H1 (cell line): ENCODE measurements at regions not wholly inside any gene's neighbourhood (a gene's known extent, or its start where the extent isn't known, plus 50 kb on each side); places are given as distances from the start of the nearest gene placed in this dataset.
A peak's percentile ranks its signal among the peaks of the same experiment; 100 is the strongest.

Experiments
- CTCF ChIA-PET: fragments of 300-600 bp; sonication (Branson Sonifier 250); formaldehyde crosslinking; loops from one replicate; lab custom pipeline; 2021; ENCODE audit not compliant: partially characterized antibody; lab: Charles Lee
- POLR2A ChIA-PET: fragments of 300-600 bp; sonication (Branson Sonifier 250); formaldehyde crosslinking; loops from one replicate; lab custom pipeline; 2021; ENCODE audit warnings: inconsistent platforms; ENCODE audit not compliant: partially characterized antibody; lab: Charles Lee
- DNase-seq, 2 experiments: peaks; one replicate each; pipeline versions ENCODE4 v3.0.0 to v3.0.0-alpha.2; 2010 to 2022; ENCODE audit warnings: low spot score in 2 of 2, low read depth in 1 of 2, mixed read lengths in 1 of 2
- FAIRE-seq: peaks from 2 replicates; lab custom pipeline; 2011; peaks lifted over from hg19 to GRCh38; lab: Jason Lieb, UNC
- H2AFZ ChIP-seq: 2 replicates; pipeline ENCODE4 v1.8.1; 2012; ENCODE audit warnings: low read length, inconsistent platforms
- H2AK5ac ChIP-seq: 2 replicates; pipeline ENCODE4 v1.6.1; 2013; ENCODE audit warnings: low read depth, low read length
- H2BK120ac ChIP-seq: replicated peaks from 2 replicates; pipeline ENCODE3; 2013; ENCODE audit warnings: low read depth, low read length, inconsistent platforms
- H2BK12ac ChIP-seq: 2 replicates; pipeline ENCODE4 v1.6.1; 2013; ENCODE audit warnings: low read depth, low read length
- H2BK15ac ChIP-seq: 2 replicates; pipeline ENCODE4 v1.6.1; 2013; ENCODE audit warnings: low read length
- H2BK20ac ChIP-seq: 2 replicates; pipeline ENCODE4 v1.6.1; 2013; ENCODE audit warnings: low read length
- H2BK5ac ChIP-seq: 2 replicates; pipeline ENCODE4 v1.6.1; 2013; ENCODE audit warnings: low read depth, low read length
- H3K14ac ChIP-seq: 2 replicates; pipeline ENCODE4 v1.6.1; 2013; ENCODE audit warnings: inconsistent platforms; ENCODE audit not compliant: insufficient read length
- H3K18ac ChIP-seq: 2 replicates; pipeline ENCODE4 v1.6.1; 2013; ENCODE audit warnings: low read length; ENCODE audit errors: extremely low read depth
- H3K23ac ChIP-seq: 2 replicates; pipeline ENCODE4 v1.6.1; 2013; ENCODE audit warnings: inconsistent platforms; ENCODE audit not compliant: insufficient read length
- H3K23me2 ChIP-seq: 2 replicates; pipeline ENCODE4 v1.6.1; 2013; ENCODE audit warnings: low read depth, low read length
- H3K27ac ChIP-seq: 2 replicates; pipeline ENCODE4 v1.6.1; 2011; ENCODE audit warnings: low read depth, low read length, inconsistent platforms
- H3K27me3 ChIP-seq, 4 experiments: replicated peaks in 1 of 4; 1 replicate in 1 of 4; 2 replicates in 3 of 4; pipeline versions ENCODE4 v1.6.1 to v1.8.1; 2011 to 2013; ENCODE audit warnings: low read length in 3 of 4, mild to moderate bottlenecking in 3 of 4, inconsistent platforms in 2 of 4, mixed read lengths in 2 of 4, moderate library complexity in 1 of 4; ENCODE audit not compliant: control insufficient read depth in 3 of 4, insufficient read depth in 3 of 4; ENCODE audit errors: extremely low read depth in 1 of 4
- H3K36me3 ChIP-seq, 4 experiments: 2 replicates each; pipeline versions ENCODE4 v1.6.1 to v1.8.1; 2011 to 2013; ENCODE audit warnings: mild to moderate bottlenecking in 4 of 4, low read length in 3 of 4, moderate library complexity in 2 of 4, control low read depth in 1 of 4, inconsistent platforms in 1 of 4; ENCODE audit not compliant: insufficient read depth in 4 of 4, control insufficient read depth in 2 of 4
- H3K4ac ChIP-seq: replicated peaks from 2 replicates; pipeline ENCODE3; 2013; ENCODE audit warnings: low read length, low read depth, mixed read lengths, inconsistent platforms; ENCODE audit not compliant: insufficient read length
- H3K4me1 ChIP-seq, 4 experiments: replicated peaks in 1 of 4; 1 replicate in 1 of 4; 2 replicates in 3 of 4; pipeline versions ENCODE4 v1.6.1 to v1.8.1; 2011 to 2013; ENCODE audit warnings: low read length in 3 of 4, inconsistent platforms in 2 of 4, mixed read lengths in 1 of 4; ENCODE audit not compliant: insufficient read depth in 4 of 4, control insufficient read depth in 3 of 4
- H3K4me2 ChIP-seq, 2 experiments: 2 replicates each; pipeline versions ENCODE4 v1.6.1 to v1.8.1; 2011 to 2013; ENCODE audit warnings: low read depth in 2 of 2, low read length in 2 of 2, control low read depth in 1 of 2, inconsistent platforms in 1 of 2, mild to moderate bottlenecking in 1 of 2; ENCODE audit not compliant: insufficient read depth in 1 of 2
- H3K4me3 ChIP-seq, 4 experiments: fragments of 200-600, 300-600 bp in 1 of 4; sonication (generic), shearing (Covaris generic), sonication (Bioruptor Twin) in 1 of 4; 2 replicates each; pipeline versions ENCODE4 v1.5.1 to v1.8.1; 2011 to 2016; ENCODE audit warnings: low read length in 4 of 4, low read depth in 3 of 4, control low read depth in 2 of 4, inconsistent platforms in 2 of 4, mild to moderate bottlenecking in 2 of 4, mixed read lengths in 1 of 4, moderate library complexity in 1 of 4; ENCODE audit not compliant: insufficient read depth in 2 of 4; ENCODE audit errors: extremely low read depth in 1 of 4
- H3K56ac ChIP-seq: replicated peaks from 2 replicates; pipeline ENCODE3; 2013; ENCODE audit warnings: low read depth, mild to moderate bottlenecking, mixed read lengths, low read length, inconsistent platforms; ENCODE audit not compliant: insufficient read length
- H3K79me1 ChIP-seq: 2 replicates; pipeline ENCODE4 v1.6.1; 2013; ENCODE audit warnings: low read depth, low read length, control low read depth
- H3K79me2 ChIP-seq, 2 experiments: 2 replicates each; pipeline versions ENCODE4 v1.6.1 to v1.8.1; 2012 to 2013; ENCODE audit warnings: low read length in 2 of 2, mild to moderate bottlenecking in 2 of 2, inconsistent platforms in 1 of 2; ENCODE audit not compliant: insufficient read depth in 2 of 2, control insufficient read depth in 1 of 2
- H3K9ac ChIP-seq, 4 experiments: replicated peaks in 1 of 4; 1 replicate in 1 of 4; 2 replicates in 3 of 4; pipeline versions ENCODE4 v1.6.1 to v1.8.1; 2011 to 2013; ENCODE audit warnings: low read depth in 3 of 4, low read length in 3 of 4, control low read depth in 2 of 4, mild to moderate bottlenecking in 2 of 4, moderate library complexity in 2 of 4, inconsistent platforms in 1 of 4; ENCODE audit errors: extremely low read depth in 1 of 4
- H3K9me3 ChIP-seq, 2 experiments: 2 replicates each; pipeline versions ENCODE4 v1.6.1 to v1.8.1; 2012 to 2013; ENCODE audit warnings: mild to moderate bottlenecking in 2 of 2, moderate library complexity in 2 of 2, control low read depth in 1 of 2, inconsistent platforms in 1 of 2, low read depth in 1 of 2, low read length in 1 of 2, mixed read lengths in 1 of 2; ENCODE audit not compliant: insufficient read depth in 2 of 2
- H4K20me1 ChIP-seq, 2 experiments: replicated peaks in 1 of 2; 2 replicates each; pipeline versions ENCODE3 to v1.8.1; 2011 to 2013; ENCODE audit warnings: inconsistent platforms in 2 of 2, low read length in 2 of 2, mild to moderate bottlenecking in 1 of 2; ENCODE audit not compliant: insufficient read depth in 2 of 2, control insufficient read depth in 1 of 2
- H4K5ac ChIP-seq: 2 replicates; pipeline ENCODE4 v1.6.1; 2013; ENCODE audit warnings: low read length, low read depth, mixed read lengths, inconsistent platforms; ENCODE audit not compliant: insufficient read length
- H4K8ac ChIP-seq: 2 replicates; pipeline ENCODE4 v1.8.0; 2013; ENCODE audit warnings: mild to moderate bottlenecking, moderate library complexity, low read length, inconsistent platforms; ENCODE audit not compliant: insufficient read depth; ENCODE audit errors: extremely low read depth
- H4K91ac ChIP-seq: replicated peaks from 2 replicates; pipeline ENCODE3; 2013; ENCODE audit warnings: low read length, mixed read lengths, inconsistent platforms; ENCODE audit not compliant: insufficient read length
- BACH1 ChIP-seq: IDR thresholded peaks from 2 replicates; pipeline ENCODE4 v1.6.1; 2012; ENCODE audit warnings: low read length, improper control_type of control experiment
- CHD2 ChIP-seq: IDR thresholded peaks from 2 replicates; pipeline ENCODE4 v1.6.1; 2012; ENCODE audit warnings: low read length, improper control_type of control experiment
- CREB1 ChIP-seq: IDR thresholded peaks from 2 replicates; pipeline ENCODE4 v1.6.1; 2012; ENCODE audit warnings: inconsistent platforms
- EZH2 ChIP-seq: fragments of 200-600 bp; sonication (generic); IDR thresholded peaks from 2 replicates; pipeline ENCODE4 v1.7.1; 2012; ENCODE audit warnings: low read depth, mild to moderate bottlenecking, moderate library complexity, low read length, inconsistent platforms; ENCODE audit not compliant: severe bottlenecking
- HDAC6 ChIP-seq: IDR thresholded peaks from one replicate; pipeline ENCODE4 v1.7.1; 2012; ENCODE audit warnings: low read depth, mild to moderate bottlenecking, inconsistent platforms, low read length, moderate library complexity
- POU5F1 ChIP-seq: IDR thresholded peaks from 2 replicates; pipeline ENCODE4 v1.6.1; 2011; ENCODE audit warnings: low read depth, mild to moderate bottlenecking, low read length, moderate library complexity
- RBBP5 ChIP-seq: IDR thresholded peaks from 2 replicates; pipeline ENCODE4 v1.7.1; 2012; ENCODE audit warnings: low read depth, mild to moderate bottlenecking, inconsistent platforms, low read length, moderate library complexity, borderline replicate concordance
- SRF ChIP-seq: IDR thresholded peaks from 2 replicates; pipeline ENCODE4 v1.6.1; 2011; ENCODE audit warnings: mild to moderate bottlenecking, low read depth, low read length, moderate library complexity
- SUZ12 ChIP-seq: fragments of 200-600 bp; sonication (generic); IDR thresholded peaks from 2 replicates; pipeline ENCODE4 v1.6.1; 2012; ENCODE audit warnings: mild to moderate bottlenecking, inconsistent platforms, low read length, moderate library complexity, mixed read lengths
- TAF7 ChIP-seq: optimal IDR thresholded peaks from 2 replicates; pipeline ENCODE3; 2011; ENCODE audit warnings: low read depth, mild to moderate bottlenecking, inconsistent platforms, low read length, moderate library complexity, borderline replicate concordance
- TCF12 ChIP-seq: IDR thresholded peaks from 2 replicates; pipeline ENCODE4 v1.6.1; 2011; ENCODE audit warnings: low read depth, mild to moderate bottlenecking, low read length
- WGBS, 2 experiments: shearing (Covaris generic) in 1 of 2; methylation state at CpG; one replicate each; pipeline versions ENCODE4 v1.1.6 to v1.1.7; 2013 to 2015; ENCODE audit warnings: low lambda C conversion rate in 2 of 2, mixed read lengths in 2 of 2, inconsistent platforms in 1 of 2, low coverage in 1 of 2, missing lambda C conversion rate in 1 of 2; ENCODE audit not compliant: insufficient replicate concordance in 2 of 2, insufficient coverage in 1 of 2, insufficient read length in 1 of 2; ENCODE audit errors: extremely low coverage in 1 of 2, missing lambda C conversion rate in 1 of 2; 5-methylcytosine and 5-hydroxymethylcytosine counted together

GRCh38 chr14:46487582-46488350 lies 163.8 kb downstream of the RPL10L start:
- no peaks in the 10 kb centered on the region for H3K36me3 ChIP-seq
- no peak overlapping the region for H3K4ac ChIP-seq
- H3K79me1 ChIP-seq: no peaks in the 10 kb centered on the region
- H3K23ac ChIP-seq: no peak overlapping the region
- H3K27ac ChIP-seq: no peak overlapping the region
- no peaks in the 10 kb centered on the region for H3K27me3 ChIP-seq
- H4K8ac ChIP-seq: no peak overlapping the region
- H4K20me1 ChIP-seq: no peaks in the 10 kb centered on the region
- ChIA-PET CTCF (no interaction called here), POLR2A (no interaction called here)
- no peak overlapping the region for H3K56ac ChIP-seq
- 0 out of 2 replicates have a peak overlapping the region, but pooled peaks have one; percentile 19 for H2AFZ ChIP-seq
- no peaks in the 10 kb centered on the region for H3K79me2 ChIP-seq
- no peak overlapping the region for H4K5ac ChIP-seq
- no peak overlapping the region for H2BK15ac ChIP-seq
- H3K9me3 ChIP-seq: no peaks in the 10 kb centered on the region
- no peak overlapping the region for H2BK120ac ChIP-seq
- no peak overlapping the region for H2BK5ac ChIP-seq
- no peak for FAIRE-seq
- H3K4me2 ChIP-seq: no peak overlapping the region
- WGBS, 2 experiments: 90% methylated on average over 10 of the region's 10 CpGs; no CpG with 5 or more reads in 1 of the 2 experiments
- H3K23me2 ChIP-seq: no peaks in the 10 kb centered on the region
- no peak overlapping the region for H3K4me3 ChIP-seq
- H3K14ac ChIP-seq: no peak overlapping the region
- H3K18ac ChIP-seq: no peak overlapping the region
- TF ChIP-seq BACH1: no peak
- TF ChIP-seq TAF7: no peak
- TF ChIP-seq CHD2: no peak
- no peak for TF ChIP-seq TCF12
- TF ChIP-seq CREB1: no peak
- no peak for TF ChIP-seq SRF
- TF ChIP-seq HDAC6: no peak
- no peak for TF ChIP-seq POU5F1
- TF ChIP-seq EZH2: no peak
- no peak for TF ChIP-seq SUZ12
- TF ChIP-seq RBBP5: no peak
- TF ChIP-seq, all 59 proteins: peak for 0
- H3K4me1 ChIP-seq: no peaks in the 10 kb centered on the region
- H2BK12ac ChIP-seq: no peak overlapping the region
- no peak overlapping the region for H2BK20ac ChIP-seq
- no peak for DNase-seq
- H2AK5ac ChIP-seq: no peak overlapping the region
- no peak overlapping the region for H3K9ac ChIP-seq
- H4K91ac ChIP-seq: no peak overlapping the region
